ENCODE measurements at regions not wholly inside any gene's neighbourhood (a gene's known extent, or its start where the extent isn't known, plus 50 kb on each side); places are given as distances from the start of the nearest gene placed in this dataset.

GRCh38 chr16:51916814-51917213 lies 630.1 kb downstream of the TOX3 start:
- in situ Hi-C loops (cut with HindIII; ENCODE audit: low sequenced_read_pairs) = no loop called here
- no peak for DNase-seq (ENCODE audit: low read depth)
- no peak overlapping the region for H3K4me3 ChIP-seq (ENCODE audit: low read depth, low read length)
- TF ChIP-seq CTCF (IDR thresholded peaks at IDR 0.05; ENCODE audit: low read depth, low read length, missing control alignments) = no peak

- DNase-seq (ENCODE audit: low read depth) = no peak
- no peak overlapping the region for H3K4me3 ChIP-seq (ENCODE audit: low read depth, low read length)
- in situ Hi-C loops (cut with HindIII; ENCODE audit: low sequenced_read_pairs) = no loop called here
- TF ChIP-seq CTCF (IDR thresholded peaks at IDR 0.05; ENCODE audit: low read depth, low read length, missing control alignments) = no peak
Measured at GRCh38 chr16:51916231-51916630, 630.7 kb downstream of the TOX3 start.

GRCh38 chr16:51907680-51908079 lies 639.3 kb downstream of the TOX3 start:
- no peak for DNase-seq (ENCODE audit: low read depth)
- no peak overlapping the region for H3K4me3 ChIP-seq (ENCODE audit: low read depth, low read length)
- no peak for TF ChIP-seq CTCF (IDR thresholded peaks at IDR 0.05; ENCODE audit: low read depth, low read length, missing control alignments)
- in situ Hi-C loops (cut with HindIII; ENCODE audit: low sequenced_read_pairs) = no loop called here

GRCh38 chr16:51900221-51900780 lies 646.6 kb downstream of the TOX3 start:
- no peak overlapping the region for H3K4me3 ChIP-seq (ENCODE audit: low read depth, low read length)
- in situ Hi-C loops (cut with HindIII; ENCODE audit: low sequenced_read_pairs) = loop anchor here (5.0 kb wide), 1 partner anchor 37 kb away; no protein-coding TSS in a partner anchor
- TF ChIP-seq CTCF (IDR thresholded peaks at IDR 0.05; ENCODE audit: low read depth, low read length, missing control alignments) = no peak
- no peak for DNase-seq (ENCODE audit: low read depth)

- DNase-seq (ENCODE audit: low read depth) = no peak
- in situ Hi-C loops (cut with HindIII; ENCODE audit: low sequenced_read_pairs) = no loop called here
- H3K4me3 ChIP-seq (ENCODE audit: low read depth, low read length) = no peak overlapping the region
- TF ChIP-seq CTCF (IDR thresholded peaks at IDR 0.05; ENCODE audit: low read depth, low read length, missing control alignments) = no peak
Measured at GRCh38 chr16:51898872-51899271, 648.1 kb downstream of the TOX3 start.

- H3K4me3 ChIP-seq (ENCODE audit: low read depth, low read length) = no peak overlapping the region
- no peak for TF ChIP-seq CTCF (IDR thresholded peaks at IDR 0.05; ENCODE audit: low read depth, low read length, missing control alignments)
- no peak for DNase-seq (ENCODE audit: low read depth)
- in situ Hi-C loops (cut with HindIII; ENCODE audit: low sequenced_read_pairs) = no loop called here
Measured at GRCh38 chr16:51896013-51896412, 650.9 kb downstream of the TOX3 start.

Measured in astrocyte of the cerebellum (primary cell).